NOMO-1 treated with dmso at 0.1 percent for 144 hours (cell line): ENCODE measurements at regions not wholly inside any gene's neighbourhood (a gene's known extent, or its start where the extent isn't known, plus 50 kb on each side); places are given as distances from the start of the nearest gene placed in this dataset.
"Not testable (repeated sequence)": the region's sequence is repeated elsewhere in the genome, so short reads cannot be mapped to it uniquely, and the experiment has no call there.

Experiments used
- DNase-seq: peaks from one replicate; lab custom pipeline; 2025; ENCODE audit not compliant: unreplicated experiment; lab: John Stamatoyannopoulos, UW

- DNase-seq, result no peak
Observed at GRCh38 chr12:91893476-91893875, 252.2 kb downstream of the BTG1 start.

DNA sequence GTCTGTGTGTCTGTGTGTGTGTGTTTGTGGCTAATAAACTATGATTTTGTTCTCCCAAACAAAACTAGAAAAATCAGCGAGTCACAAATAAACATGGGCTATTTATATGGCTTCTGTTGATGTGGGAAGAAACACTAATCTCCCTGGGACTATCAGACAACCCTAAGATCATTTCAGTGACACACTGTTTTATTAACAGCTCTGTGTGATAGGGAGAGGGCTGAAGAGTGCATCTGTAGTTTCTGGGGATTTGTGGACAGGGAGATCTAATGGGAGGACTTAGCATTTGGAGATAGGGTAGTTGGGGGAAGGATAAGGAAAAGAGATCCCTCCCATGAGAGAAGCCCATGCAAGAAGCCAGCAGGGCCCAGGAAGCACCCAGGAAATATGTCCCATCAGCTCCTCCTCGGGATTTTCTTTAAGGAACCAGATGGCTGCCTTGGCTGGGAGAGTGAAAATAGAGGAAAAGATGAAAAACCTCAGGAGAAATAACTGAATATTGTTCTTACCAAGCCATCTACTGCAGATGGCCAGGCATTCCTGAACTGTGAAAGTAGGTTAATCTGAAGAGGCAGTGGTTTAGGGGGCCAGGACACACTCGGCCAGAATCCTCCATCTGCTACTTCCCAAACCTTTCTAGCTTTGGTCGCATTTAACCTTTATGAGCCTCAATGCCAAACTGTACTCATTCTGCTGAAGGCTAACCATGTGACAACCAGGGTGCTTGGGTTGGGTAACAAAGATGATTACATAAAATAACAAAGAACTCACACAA lies 253.4 kb downstream of the BTG1 start:
- DNase-seq, result no peak

DNA sequence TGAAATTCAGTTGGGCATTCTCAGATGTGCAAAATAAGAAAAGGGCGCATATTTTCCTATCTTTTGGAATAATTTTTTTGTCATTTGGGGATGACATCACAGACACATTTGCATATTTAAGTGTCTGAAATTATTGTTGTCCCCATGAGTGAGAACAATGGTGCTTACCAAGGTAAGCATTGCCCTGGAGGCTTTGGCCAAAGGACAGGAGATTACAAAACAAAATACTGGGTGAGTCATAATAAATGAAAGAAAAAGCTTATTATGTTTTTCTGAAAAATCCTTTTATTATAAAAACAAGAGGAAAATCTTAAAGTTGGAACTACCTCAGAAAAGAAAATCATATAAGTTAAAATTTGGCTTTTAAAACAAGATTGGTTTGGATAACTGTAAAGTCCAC lies 254.9 kb downstream of the BTG1 start:
- DNase-seq, result no peak

GRCh38 chr12:91889910-91890309 lies 255.7 kb downstream of the BTG1 start:
- DNase-seq, result no peak

GRCh38 chr12:91889059-91889458 lies 256.6 kb downstream of the BTG1 start:
- DNase-seq, result no peak

GRCh38 chr12:91887957-91888356 lies 257.7 kb downstream of the BTG1 start:
- DNase-seq, result no peak

DNA sequence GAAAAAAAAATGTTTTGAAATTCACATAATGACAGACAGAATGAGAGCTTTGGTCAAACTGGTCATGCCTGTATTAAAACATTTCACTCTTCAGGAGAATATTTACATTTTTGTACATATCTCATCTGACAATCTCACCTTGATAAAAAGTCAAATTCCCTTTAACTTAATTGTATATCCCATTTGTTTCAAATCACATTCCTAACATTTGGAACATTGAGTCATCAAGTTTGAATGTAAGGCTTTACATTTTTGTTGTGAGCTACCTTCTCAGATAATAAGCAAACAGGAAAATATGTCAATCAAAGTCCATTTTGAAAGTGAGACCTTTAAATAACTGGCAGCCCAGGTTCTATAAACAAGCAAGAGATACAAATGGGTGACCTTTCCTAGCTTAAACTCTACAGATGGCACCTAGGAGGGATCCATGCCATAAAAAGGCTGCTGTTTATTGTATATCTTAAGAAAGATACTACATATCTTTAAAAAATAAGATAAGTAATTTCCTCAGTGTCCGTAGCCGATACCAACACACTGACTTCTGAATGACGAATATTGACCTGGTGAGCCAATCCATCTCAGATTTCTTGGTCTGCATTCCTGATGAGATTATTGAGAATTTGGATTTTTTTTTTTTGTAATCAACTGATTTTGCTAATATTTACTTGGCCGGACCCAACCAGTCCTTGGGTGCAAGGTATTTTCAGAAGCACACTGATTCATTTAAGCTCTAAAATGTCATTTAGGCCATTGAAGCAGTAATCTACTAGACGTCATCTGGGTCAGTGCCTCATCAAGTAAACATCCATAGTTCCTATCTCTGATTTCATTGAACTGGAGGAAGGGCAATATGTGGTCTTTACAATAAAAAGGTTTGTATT lies 259.6 kb downstream of the BTG1 start:
- no peak for DNase-seq

- no peak for DNase-seq
Observed at GRCh38 chr12:91884230-91884629, 261.4 kb downstream of the BTG1 start.

GRCh38 chr12:91883811-91884210 lies 261.8 kb downstream of the BTG1 start:
- DNase-seq, result no peak

DNA sequence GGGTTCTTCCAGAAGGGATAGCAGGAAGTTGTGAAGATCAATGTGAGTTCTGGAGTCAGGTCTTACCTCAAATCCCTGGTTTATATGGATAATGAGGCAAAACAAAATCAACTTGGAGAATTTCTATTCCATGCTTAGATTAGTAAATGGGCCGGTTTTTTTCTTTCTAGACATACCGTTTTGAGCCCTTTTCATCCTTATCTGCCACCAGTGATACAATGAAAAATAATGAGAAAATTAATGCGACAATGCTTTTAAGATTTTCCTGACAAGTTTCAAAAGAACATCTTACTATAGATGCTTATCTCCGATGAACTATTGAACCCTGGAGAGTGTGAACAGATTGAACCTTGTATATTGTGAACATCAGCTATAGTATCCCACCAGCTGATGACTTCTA lies 262.7 kb downstream of the BTG1 start:
- DNase-seq, result no peak

GRCh38 chr12:91880528-91880927 lies 265.1 kb downstream of the BTG1 start:
- DNase-seq, result no peak

GRCh38 chr12:91877456-91878235 lies 268.0 kb downstream of the BTG1 start:
- DNase-seq, result no peak

DNA sequence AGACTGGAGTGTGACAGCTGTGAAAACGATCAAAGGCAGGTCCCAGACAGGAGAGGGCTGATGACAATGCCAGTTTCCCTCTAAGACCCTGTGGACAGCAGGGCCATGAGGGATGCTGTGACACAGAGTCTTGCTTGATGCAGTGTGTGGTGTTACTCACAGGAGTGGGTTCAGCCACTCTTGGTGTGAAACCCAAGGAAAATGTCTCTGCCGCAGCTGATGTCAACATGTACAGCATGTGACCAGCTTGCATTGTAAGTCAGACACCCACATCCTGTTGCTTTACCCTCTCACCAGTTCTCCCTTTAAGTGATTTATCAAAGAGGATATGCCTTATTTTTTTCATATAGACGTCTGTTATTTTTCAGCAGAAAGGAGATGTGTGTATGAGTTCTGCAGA lies 268.6 kb downstream of the BTG1 start:
- DNase-seq, result peak; percentile 61

DNA sequence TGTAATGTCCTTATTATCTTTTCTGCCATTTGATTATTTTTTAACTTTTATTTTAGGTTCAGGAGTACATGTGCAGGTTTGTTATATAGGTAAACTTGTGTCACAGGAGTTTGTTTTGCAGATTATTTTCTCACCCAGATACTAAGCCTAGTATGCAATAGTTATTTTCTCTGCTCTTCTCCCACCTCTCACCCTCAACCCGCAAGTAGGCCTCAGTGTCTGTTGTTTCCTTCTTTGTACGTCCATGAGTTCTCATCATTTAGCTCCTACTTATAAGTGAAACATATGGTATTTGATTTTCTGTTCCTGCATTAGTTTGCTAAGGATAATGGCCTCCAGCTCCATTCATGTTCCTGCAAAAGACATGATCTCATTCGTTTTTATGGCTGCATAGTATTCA lies 270.0 kb downstream of the BTG1 start:
- DNase-seq, result not testable (repeated sequence)

GRCh38 chr12:91874086-91874865 lies 271.4 kb downstream of the BTG1 start:
- no peak for DNase-seq

GRCh38 chr12:91871751-91872150 lies 273.9 kb downstream of the BTG1 start:
- DNase-seq, result peak; percentile 81

- no peak for DNase-seq
Observed at GRCh38 chr12:91870872-91871707, 274.6 kb downstream of the BTG1 start.

DNA sequence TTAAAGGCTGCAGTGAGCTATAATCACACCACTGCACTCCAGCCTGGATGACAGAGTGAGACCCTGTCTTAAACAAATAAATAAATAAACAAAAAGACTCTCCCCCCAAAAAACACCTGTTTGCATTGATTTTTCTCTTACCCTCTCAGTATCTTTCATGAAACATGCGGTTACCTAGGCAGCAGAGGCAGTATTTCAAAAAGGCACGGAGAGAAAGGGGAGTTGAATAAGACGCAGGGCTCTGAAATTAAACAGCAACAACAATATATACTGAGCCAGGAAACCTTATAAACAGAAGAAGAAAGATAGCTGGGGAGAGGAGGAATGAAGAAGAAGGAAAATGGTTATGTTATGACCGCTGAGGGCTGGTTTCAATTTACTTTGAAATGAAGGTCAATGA lies 277.6 kb downstream of the BTG1 start:
- no peak for DNase-seq

GRCh38 chr12:91866566-91866965 lies 279.1 kb downstream of the BTG1 start:
- DNase-seq, result no peak

GRCh38 chr12:91863702-91864101 lies 281.9 kb downstream of the BTG1 start:
- DNase-seq, result no peak
